HG02885 (cell line): ENCODE measurements at regions not wholly inside any gene's neighbourhood (a gene's known extent, or its start where the extent isn't known, plus 50 kb on each side); places are given as distances from the start of the nearest gene placed in this dataset.
"Not testable (repeated sequence)": the region's sequence is repeated elsewhere in the genome, so short reads cannot be mapped to it uniquely, and the experiment has no call there.

Source experiments
- ATAC-seq: cut with Tn5 transposase; IDR thresholded peaks from one replicate; pipeline ENCODE4 v1.9.1; 2021; ENCODE audit warnings: mild to moderate bottlenecking; ENCODE audit not compliant: unreplicated experiment, poor library complexity

DNA sequence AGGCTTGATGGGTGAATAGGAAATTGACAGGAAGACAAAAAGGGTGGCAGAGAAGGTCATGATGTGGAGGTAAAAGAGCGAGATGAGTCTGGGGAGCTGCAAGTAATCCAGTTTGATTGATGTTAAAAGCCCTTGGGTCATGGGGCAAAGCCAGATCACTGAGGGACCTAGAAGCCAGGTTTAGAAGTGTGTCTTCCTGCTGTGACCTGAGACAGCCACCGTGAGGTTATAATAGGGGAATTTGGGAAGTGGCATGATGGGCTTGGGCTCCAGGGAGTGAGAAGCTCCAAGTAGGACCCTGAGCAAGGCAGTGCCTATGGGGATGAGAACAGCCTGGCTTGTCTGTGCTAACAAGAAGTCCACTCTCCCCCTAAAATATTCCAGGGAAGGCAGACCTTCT is 298.5 kb downstream of the RPLP1 start:
- no peak for ATAC-seq

DNA sequence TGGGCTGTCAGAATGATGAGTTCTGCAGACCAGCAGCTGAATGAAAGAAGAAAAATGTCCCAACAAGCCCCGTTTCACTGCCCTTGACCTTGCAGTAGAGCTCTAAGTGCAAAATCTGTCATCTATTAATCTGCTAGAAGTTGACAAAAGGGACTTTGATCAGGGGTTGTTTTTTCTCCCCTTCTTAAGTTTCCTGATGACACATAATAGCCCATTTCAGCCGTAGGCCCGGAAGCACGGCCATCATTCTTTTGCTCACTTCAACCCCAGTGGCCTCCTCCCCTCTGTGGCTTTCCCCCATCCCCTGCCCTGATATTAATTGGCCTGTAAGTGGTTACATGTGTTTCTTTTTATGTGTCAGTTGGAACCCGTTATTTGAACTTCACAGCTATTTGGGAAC is 298.9 kb downstream of the RPLP1 start:
- ATAC-seq, result no peak

DNA sequence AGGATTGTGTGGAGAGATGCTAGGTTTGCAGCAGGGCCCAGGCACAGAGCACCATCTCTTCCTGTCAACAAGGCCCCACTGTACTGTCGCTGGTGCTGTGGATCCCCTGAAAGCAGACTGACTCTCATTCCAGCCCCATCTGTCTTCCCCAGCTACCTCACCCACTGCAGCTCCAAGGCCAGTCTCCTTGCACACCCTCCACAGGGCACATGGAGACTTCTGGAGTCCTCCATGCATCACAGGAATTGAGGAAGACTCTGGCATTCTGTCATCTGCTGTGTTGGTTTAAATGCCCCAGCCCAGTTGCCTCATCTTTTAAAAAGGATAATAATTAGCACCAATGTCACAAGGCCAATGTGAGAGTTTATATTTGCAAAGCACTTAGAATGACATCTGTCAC is 301.2 kb downstream of the RPLP1 start:
- no peak for ATAC-seq

DNA sequence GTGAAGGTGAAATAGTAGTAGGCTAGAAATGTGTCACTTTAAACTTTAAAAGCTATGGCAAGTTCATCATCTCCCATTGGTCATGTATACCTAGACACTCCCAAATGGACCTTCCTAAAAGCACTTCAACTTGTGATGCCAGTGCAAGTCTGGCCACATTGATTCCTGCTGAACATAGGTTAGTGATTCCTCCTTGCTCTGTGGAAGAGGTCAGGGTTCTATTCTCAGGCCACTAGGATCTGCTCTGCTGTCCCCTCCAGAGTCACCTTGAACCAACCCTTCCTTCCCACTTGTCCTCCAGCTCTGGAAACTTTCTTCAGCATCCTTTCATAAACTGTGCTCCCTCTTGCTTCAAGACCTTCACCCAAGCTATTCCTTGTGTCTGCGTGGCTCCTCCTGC is 301.7 kb downstream of the RPLP1 start:
- ATAC-seq, result no peak

DNA sequence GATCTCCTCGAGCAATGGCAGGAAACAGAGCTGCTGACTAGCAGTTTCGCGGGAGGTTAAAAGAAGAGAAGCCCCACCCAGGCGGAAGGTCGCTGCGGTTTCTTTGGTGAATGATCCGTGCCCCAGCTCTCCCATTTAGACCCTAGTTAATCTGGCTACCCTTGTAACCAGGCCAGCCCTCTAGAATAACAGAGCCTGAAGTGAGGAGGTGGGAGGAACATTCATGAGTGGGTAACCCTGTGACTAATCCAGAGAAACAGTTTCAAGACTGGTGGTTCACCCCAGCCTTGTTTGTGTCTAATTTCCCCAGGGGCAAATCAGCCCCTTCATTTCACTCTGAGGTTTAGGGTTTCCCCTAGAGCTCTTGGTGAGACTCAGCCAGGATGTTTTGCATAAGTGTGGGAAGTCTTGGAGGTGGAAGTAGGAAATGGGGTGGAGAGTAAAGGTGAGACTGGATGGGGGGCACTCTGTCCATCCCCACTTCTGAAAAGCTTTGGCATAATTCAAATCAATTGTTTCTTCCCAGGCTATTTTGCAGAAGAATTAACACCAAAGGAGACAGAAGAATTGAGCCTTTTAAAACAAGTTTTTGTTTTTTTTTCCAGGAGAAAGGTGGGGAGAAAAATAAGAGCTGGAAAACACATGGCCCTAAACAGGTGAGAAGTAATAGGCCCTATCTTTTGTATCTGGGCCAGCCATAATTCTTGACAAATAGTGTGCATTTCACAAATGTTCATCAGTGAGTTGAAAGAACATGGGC is 303.1 kb downstream of the RPLP1 start:
- ATAC-seq, result peak; percentile 93

DNA sequence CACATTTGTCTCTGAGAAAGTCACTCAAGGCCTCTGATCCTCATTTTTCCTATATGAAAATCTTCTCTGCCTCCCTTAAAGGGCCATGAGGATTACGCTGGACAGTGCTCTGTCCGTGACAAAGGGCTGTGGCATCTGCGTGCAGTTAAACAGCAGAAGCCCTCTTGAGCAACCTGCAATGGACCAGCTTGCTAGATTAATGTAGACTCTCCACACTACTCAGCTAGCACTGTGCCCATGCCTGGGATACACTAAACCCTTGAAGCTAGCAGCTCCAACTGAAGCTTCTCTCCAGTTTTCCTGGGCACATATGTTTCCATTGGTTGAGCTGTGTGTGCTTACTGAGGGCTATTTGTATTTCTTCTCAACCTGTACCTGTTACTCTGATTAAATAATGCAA is 303.8 kb downstream of the RPLP1 start:
- ATAC-seq, result no peak

DNA sequence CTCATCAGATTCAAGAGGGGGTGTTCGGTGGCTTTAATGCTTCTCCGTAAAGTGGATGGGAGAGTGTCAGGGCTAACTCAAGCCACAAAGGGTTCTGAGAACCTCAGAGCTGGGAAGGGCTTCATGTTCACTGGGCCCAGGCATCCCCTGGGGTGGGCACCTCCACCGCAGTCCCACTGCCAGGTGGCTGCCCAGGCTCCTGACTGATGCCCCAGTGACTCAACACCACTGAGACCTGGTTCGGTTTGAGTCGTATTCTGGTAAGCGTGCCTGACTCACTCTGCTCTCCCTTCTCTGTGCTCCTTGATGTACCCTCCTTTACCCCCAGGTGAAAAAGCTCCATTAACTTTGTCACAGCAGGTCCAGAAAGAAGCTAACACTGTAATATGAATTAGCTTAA is 304.6 kb downstream of the RPLP1 start:
- ATAC-seq, result no peak

DNA sequence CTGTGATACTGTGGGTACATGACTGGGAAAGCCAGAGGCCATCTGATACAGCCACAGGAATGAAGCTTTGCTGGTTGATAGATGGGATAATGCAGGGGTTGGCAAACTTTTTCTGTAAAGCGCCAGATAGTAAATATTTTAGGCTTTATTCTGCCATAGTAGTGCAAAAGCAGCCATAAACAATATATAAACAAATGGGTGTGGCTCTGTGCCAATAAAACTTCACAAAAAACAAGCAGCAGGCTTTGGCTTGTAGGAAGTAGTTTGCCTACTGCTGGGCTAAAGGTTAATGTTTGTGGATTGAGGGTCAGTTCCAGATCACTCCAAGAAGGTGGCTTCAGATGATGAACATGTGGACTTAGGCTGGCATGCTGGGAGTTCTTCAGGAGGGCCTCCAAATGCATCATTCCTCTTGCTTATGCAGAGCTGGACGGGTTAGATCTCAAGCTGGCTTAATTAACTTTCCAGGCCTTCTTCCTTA is 305.7 kb downstream of the RPLP1 start:
- ATAC-seq, result no peak

DNA sequence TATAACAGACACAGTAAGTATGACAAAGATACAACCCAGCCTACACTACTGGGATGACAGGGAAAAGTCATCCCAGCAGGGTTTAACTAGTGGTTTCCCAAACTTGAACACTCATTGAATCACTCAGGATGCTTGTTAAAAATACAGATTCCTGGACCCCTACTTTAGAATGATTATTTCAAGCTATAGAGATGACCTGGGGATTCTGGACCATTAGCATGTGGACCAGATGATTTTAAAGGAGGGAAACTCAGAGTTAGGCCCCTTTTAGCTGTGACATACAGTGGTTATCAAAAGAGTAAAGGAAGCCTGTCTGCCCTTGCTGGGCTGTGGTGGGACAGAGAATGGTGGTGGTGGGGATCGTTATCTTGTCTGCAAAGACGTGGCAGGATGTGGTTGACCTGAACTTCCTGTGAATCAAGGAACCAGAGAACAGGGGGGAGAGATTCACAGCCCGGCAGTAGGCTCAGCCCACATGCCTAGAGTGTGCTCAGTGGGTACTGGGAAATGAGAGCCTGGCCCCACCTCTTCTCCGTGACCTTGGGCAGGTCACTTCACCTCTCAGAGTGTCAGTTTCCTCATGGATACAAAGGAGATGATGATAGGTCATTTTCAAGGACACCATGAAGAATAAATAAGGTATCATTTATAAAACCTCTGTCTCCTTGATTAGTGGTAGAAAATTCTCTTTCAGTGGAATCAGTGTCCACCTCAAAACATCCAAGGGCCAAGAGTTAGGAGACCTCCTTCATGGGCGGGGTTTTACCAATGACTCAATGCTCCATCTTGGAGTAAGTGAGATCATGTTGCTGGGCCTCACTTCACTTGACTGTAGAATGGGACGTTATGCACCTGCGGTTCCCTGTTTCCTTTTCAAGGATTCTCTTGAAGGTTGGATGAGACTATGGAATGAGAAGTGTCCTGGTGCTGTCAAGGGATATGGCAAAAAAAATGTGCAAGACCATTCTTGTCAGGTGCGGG is 306.5 kb downstream of the RPLP1 start:
- peak; percentile 43 for ATAC-seq

DNA sequence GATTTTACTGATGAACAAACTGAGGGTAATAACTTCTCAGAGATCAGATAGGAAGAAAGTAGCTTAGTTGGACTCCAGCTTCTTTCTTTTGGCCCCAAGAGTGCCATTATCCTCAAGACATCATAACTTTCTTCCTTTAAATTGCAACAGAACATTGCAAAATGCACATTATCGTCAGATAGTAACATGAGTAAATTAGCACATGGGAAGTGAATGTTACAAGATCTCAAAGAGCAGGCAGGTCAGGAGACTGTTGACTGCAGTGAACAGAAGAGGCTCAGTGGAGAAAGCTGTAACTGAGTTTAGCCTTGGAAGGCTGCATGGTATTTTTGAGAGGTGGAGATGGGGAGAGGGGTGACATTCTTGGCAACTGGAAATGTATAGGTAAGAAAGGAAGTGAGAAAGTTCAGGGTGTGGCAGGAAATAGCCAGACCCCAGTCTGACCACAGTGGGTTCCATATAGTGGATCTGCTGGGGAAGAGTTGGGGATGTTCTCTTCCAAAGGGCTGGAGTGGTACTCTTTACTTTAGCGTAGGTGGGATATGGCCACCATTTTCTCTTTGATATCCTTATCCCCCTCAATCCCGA is 307.7 kb downstream of the RPLP1 start:
- no peak for ATAC-seq

DNA sequence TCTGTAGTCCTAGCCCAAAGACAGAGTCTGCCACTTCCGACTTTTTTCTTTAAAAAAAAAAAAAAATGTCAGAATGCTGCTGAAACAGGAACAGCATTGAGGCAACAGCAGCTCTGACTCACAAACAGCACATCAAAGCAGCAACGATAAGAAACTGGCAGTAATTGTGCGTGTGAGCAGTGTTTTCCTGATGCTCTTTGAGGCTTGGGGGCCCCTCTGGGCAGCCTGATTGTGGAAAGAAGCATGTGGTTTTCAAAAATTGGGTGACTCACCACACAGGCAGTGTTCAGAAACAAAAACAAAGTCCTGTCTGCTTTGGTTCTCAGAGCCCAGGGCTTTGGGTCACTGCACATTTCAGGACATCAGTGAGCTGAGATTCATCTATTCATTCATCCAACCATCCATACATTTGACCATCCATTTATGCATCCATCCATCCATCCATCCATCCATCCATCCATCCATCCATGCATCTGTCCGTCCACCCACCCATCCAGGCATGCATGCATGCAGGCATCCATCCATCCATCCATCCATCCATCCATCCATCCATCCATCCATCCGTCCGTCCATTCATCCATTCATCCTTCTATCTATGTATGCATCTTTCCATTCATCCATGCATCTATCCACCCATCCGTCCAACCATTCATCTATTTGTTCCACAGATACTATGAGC is 308.4 kb downstream of the RPLP1 start:
- peak; percentile 58 for ATAC-seq

DNA sequence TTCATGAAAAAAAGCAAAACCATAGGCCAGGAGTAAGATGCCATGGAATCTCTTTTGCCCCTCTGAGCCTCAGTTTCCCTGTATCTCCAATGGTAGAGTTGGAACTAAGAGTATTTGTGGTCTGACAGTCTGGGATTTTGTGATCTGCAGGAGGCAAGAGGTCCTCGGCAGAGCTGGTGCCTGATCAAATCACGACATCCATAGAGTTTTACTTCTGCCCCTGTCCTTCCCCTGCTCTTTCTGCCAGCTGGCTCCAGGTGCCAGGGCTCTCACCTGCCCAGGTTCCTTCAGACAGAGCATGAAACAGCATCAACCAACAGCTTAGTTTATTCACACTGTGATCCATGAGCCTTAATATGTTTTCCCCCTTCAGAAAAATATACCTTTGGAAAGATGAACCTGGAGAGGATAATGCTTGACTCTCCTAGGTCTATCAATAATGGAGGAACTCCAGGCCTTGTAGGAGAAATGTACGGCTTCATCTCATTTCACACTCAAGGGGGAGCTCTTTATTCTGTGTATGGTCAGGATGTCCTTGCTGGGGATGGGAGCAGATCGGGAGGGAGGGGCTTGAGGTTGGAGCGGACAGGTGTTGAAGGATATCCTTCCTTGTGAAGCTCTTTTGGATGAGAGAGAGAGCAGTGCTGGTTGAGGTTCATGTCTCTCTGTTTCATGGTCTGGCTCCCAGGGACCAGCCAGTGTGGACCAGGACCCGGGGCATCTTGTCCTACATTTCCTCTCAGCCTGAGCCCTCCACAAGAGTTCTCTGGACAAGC is 309.9 kb downstream of the RPLP1 start:
- no peak for ATAC-seq

DNA sequence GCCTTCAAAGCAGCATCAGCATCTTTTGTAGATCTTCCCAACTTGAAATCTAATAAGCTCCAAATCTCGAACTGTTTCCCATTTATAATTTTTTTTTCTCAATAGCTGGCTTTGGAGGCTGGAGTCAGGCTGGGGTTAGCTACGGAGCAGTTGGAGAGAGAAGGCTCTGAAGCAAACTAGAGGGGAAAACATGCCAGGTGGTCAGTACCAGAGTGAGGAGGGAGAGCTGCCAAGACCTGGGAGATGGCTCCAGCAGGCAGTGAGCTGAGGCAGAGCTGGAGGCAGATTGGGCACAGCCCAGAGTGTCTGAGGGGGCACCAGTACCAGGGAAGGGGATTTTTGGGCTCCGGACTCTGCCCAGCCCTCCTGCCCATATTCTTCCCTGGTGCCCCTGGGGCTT is 311.2 kb downstream of the RPLP1 start:
- ATAC-seq, result no peak

DNA sequence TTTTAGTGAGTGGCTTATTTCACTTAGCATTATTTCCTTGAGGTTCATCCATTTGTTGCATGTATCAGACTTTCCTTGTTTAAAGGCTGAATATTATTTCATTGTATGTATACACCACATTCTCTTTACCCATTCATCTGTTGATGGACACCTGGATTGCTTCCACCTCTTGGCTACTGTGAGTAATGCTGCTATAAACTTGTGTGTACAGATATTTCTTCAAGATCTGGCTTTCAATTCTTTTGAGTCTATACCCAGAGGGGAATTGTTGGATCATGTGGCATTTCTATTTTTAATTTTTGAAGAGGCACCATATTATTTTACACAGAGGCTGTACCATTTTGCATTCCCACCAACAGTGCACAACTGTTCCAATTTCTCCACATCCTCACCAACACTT is 313.5 kb downstream of the RPLP1 start:
- ATAC-seq, result no peak

DNA sequence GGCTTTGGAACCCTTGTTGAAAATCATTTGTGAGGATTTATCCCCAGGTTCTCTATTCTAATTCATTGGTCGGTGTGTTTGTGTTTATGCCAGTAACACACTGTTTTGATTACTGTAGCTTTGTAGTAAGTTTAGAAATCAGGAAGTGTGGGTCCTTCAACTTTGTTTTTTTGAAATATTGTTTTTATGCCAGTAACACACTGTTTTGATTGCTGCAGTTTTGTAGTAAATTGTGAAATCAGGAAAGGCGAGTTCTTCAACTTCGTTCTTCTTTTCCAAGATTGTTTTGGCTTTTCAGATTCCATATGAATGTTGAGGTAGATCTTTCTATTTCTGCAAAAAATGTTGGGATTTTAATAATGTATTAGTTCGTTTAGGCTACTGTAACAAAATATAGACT is 314.6 kb downstream of the RPLP1 start:
- ATAC-seq, result no peak

DNA sequence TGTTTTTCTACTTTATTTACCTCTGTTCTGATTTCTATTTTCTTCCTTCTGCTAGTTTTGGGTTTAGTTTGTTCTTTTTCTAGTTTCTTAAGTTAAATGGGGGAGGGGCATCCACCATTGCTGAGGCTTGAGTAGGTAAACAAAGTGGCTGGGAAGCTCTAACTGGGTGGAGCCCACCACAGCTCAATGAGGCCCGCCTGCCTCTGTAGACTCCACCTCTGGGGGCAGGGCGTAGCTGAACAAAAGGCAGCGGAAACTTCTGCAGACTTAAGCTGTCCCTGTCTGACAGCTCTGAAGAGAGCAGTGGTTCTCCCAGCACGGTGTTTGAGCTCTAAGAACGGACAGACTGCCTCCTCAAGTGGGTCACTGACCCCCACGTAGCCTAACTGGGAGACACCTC is 316.7 kb downstream of the RPLP1 start:
- ATAC-seq, result not testable (repeated sequence)

DNA sequence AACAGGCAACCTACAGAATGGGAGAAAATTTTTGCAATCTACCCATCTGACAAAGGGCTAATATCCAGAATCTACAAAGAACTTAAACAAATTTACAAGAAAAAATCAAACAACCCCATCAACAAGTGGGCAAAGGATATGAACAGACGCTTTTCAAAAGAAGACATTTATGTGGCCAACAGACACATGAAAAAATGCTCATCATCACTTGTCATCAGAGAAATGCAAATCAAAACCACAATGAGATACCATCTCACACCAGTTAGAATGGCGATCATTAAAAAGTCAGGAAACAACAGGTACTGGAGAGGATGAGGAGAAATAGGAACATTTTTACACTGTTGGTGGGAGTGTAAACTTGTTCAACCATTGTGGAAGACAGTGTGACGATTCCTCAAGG is 321.6 kb downstream of the RPLP1 start:
- not testable (repeated sequence) for ATAC-seq

DNA sequence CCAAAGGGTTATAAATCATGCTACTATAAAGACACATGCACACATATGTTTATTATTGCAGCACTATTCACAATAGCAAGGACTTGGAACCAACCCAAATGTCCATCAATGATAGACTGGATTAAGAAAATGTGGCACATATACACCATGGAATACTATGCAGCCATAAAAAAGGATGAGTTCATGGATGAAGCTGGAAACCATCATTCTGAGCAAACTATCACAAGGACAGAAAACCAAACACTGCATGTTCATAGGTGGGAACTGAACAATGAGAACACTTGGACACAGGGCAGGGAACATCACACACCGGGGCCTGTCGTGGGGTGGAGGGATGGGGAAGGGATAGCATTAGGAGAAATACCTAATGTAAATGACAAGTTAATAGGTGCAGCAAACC is 322.1 kb downstream of the RPLP1 start:
- not testable (repeated sequence) for ATAC-seq

DNA sequence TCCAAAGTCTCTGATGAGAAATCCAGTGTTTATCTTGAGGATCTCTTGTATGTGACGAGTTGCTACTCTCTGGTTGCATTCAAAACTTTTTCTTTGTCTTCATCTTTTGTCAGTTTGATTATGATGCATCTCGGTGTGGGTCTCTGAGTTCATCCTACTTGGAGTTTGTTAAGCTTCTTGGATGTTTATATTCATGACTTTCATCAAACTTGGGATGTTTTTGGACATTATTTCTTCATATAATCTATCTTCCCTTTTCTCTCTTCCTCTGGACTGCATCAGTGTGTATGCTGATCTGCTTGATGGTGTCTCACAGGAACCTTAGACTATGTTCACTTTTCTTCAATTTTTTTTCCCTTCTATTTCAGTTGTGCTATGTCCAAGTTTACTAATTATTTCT is 320.4 kb downstream of the TLE3 start:
- ATAC-seq, result no peak

DNA sequence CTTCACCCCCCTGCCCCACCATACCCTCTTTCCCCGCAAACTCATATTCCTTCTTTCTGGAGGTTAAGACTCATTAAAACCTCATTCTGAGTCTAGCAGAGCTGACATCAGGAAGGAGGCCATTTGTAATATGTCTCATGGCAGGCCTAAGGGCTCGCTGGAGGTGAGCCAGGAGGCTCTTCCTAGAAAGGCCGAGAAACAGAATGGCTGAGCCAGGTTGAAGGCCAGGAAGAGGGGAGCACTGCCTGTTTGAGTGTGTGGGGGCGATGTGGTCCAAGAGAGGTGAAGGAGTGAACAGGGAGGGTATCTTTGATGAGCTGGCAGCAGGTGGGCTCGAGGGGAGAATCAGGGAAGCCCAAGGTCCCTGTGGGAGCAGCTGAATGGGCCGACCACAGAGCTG is 317.3 kb downstream of the TLE3 start:
- ATAC-seq, result no peak
